ENCODE measurements at regions not wholly inside any gene's neighbourhood (a gene's known extent, or its start where the extent isn't known, plus 50 kb on each side); places are given as distances from the start of the nearest gene placed in this dataset.

- TF ChIP-seq CTCF (IDR thresholded peaks at IDR 0.05): no peak
- no peak for TF ChIP-seq EZH2 (IDR thresholded peaks at IDR 0.05; ENCODE audit: borderline replicate concordance, insufficient read depth, low read depth, low read length, poor library complexity, severe bottlenecking)
These were observed 551.0 kb downstream of the HAO1 start for GRCh38 chr20:7389216-7389615.

All from B cell (primary cell).